SU-DHL-6 (cell line): ENCODE measurements at regions not wholly inside any gene's neighbourhood (a gene's known extent, or its start where the extent isn't known, plus 50 kb on each side); places are given as distances from the start of the nearest gene placed in this dataset.

Experiments
- H2AFZ ChIP-seq: fragments of 200-600 bp; sonication (generic); 2 replicates; pipeline ENCODE4 v1.6.1; 2014; ENCODE audit warnings: low read depth, mild to moderate bottlenecking, moderate library complexity, mixed read lengths, antibody characterized with exemption, low read length; ENCODE audit not compliant: severe bottlenecking
- H3F3A ChIP-seq: fragments of 200-600 bp; shearing (Covaris generic); 2 replicates; pipeline ENCODE4 v1.6.0; 2016; ENCODE audit warnings: antibody characterized with exemption, mild to moderate bottlenecking; ENCODE audit not compliant: insufficient read depth
- H3K27ac ChIP-seq: fragments of 200-600 bp; sonication (generic); 2 replicates; pipeline ENCODE4 v1.5.1; 2016; ENCODE audit warnings: low read depth, mild to moderate bottlenecking, low read length, moderate library complexity, mixed read lengths
- H3K27me3 ChIP-seq: fragments of 200-600 bp; sonication (generic), shearing (Covaris generic); 2 replicates; pipeline ENCODE4 v1.6.0; 2014; ENCODE audit warnings: mild to moderate bottlenecking, low read length
- H3K36me3 ChIP-seq: fragments of 200-600 bp; sonication (generic); 2 replicates; pipeline ENCODE4 v1.6.1; 2014; ENCODE audit warnings: mild to moderate bottlenecking, low read length, mixed read lengths
- H3K4me2 ChIP-seq: fragments of 300-600, 200-600 bp; shearing (Covaris generic), sonication (generic); 2 replicates; pipeline ENCODE4 v1.6.0; 2014; ENCODE audit warnings: low read length, low read depth, mild to moderate bottlenecking; ENCODE audit not compliant: poor library complexity, severe bottlenecking
- H3K4me3 ChIP-seq: fragments of 200-600 bp; sonication (generic); 2 replicates; pipeline ENCODE4 v1.5.1; 2014; ENCODE audit warnings: antibody characterized with exemption, low read length, mild to moderate bottlenecking, mixed read lengths; ENCODE audit not compliant: insufficient read depth, poor library complexity, severe bottlenecking
- H3K79me2 ChIP-seq: fragments of 200-600 bp; sonication (generic); 2 replicates; pipeline ENCODE4 v1.6.1; 2014; ENCODE audit warnings: mild to moderate bottlenecking, low read length, moderate library complexity; ENCODE audit not compliant: insufficient read depth
- H3K9ac ChIP-seq: fragments of 200-600 bp; sonication (generic); 2 replicates; pipeline ENCODE4 v1.7.0; 2014; ENCODE audit warnings: mild to moderate bottlenecking, low read length
- H3K9me2 ChIP-seq: fragments of 200-600 bp; sonication (generic); replicated peaks from 2 replicates; pipeline ENCODE4 v1.6.1; 2014; ENCODE audit warnings: low read length; ENCODE audit not compliant: insufficient read depth
- H3K9me3 ChIP-seq: fragments of 200-600 bp; sonication (generic); 2 replicates; pipeline ENCODE4 v1.6.1; 2014; ENCODE audit warnings: low read length, mixed read lengths; ENCODE audit not compliant: insufficient read depth
- H4K20me1 ChIP-seq: fragments of 200-600 bp; sonication (generic); 2 replicates; pipeline ENCODE4 v1.6.1; 2014; ENCODE audit warnings: low read depth, mild to moderate bottlenecking, antibody characterized with exemption, low read length, moderate library complexity, mixed read lengths
- EZH2phosphoT487 ChIP-seq: fragments of 200-600 bp; sonication (generic), shearing (Covaris generic); conservative IDR thresholded peaks from 2 replicates; pipeline ENCODE4 v1.6.1; 2018; ENCODE audit warnings: mild to moderate bottlenecking, antibody characterized with exemption, low read length, moderate library complexity, mixed read lengths
- TF ChIP-seq, protein P1 (sequence below): fragments of 200-600 bp; sonication (generic); IDR thresholded peaks from one replicate; pipeline ENCODE4 v1.5.1; 2017; ENCODE audit warnings: antibody characterized with exemption, mild to moderate bottlenecking, low read length, moderate library complexity; ENCODE audit not compliant: insufficient read depth, poor library complexity, severe bottlenecking

- Histone ChIP-seq H2AFZ (no peak overlapping the region), H3K9me3 (no peaks in the 10 kb centered on the region), H3K79me2 (no peaks in the 10 kb centered on the region), H3K9me2 (no peaks in the 10 kb centered on the region), H3K27ac (no peak overlapping the region), H3K27me3 (no peaks in the 10 kb centered on the region), H3K9ac (no peak overlapping the region), H4K20me1 (no peaks in the 10 kb centered on the region), H3F3A (no peaks in the 10 kb centered on the region), H3K36me3 (no peaks in the 10 kb centered on the region), H3K4me3 (no peak overlapping the region), H3K4me2 (no peak overlapping the region)
- TF ChIP-seq EZH2phosphoT487 = no peak
- TF ChIP-seq, protein P1, sequence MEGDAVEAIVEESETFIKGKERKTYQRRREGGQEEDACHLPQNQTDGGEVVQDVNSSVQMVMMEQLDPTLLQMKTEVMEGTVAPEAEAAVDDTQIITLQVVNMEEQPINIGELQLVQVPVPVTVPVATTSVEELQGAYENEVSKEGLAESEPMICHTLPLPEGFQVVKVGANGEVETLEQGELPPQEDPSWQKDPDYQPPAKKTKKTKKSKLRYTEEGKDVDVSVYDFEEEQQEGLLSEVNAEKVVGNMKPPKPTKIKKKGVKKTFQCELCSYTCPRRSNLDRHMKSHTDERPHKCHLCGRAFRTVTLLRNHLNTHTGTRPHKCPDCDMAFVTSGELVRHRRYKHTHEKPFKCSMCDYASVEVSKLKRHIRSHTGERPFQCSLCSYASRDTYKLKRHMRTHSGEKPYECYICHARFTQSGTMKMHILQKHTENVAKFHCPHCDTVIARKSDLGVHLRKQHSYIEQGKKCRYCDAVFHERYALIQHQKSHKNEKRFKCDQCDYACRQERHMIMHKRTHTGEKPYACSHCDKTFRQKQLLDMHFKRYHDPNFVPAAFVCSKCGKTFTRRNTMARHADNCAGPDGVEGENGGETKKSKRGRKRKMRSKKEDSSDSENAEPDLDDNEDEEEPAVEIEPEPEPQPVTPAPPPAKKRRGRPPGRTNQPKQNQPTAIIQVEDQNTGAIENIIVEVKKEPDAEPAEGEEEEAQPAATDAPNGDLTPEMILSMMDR = no peak
These were observed 147.9 kb downstream of the RPS24 start for GRCh38 chr10:78181381-78182055.

- Histone ChIP-seq H4K20me1 (no peaks in the 10 kb centered on the region), H3K27me3 (no peaks in the 10 kb centered on the region), H3K4me3 (no peak overlapping the region), H3F3A (no peaks in the 10 kb centered on the region), H3K4me2 (no peak overlapping the region), H3K79me2 (no peaks in the 10 kb centered on the region), H2AFZ (no peak overlapping the region), H3K9me3 (no peaks in the 10 kb centered on the region), H3K9me2 (no peaks in the 10 kb centered on the region), H3K9ac (no peak overlapping the region), H3K36me3 (no peaks in the 10 kb centered on the region), H3K27ac (no peak overlapping the region)
- TF ChIP-seq, protein P1 = no peak
- TF ChIP-seq EZH2phosphoT487 = no peak
These were observed 149.2 kb downstream of the RPS24 start for GRCh38 chr10:78182841-78183240.

- H3K27ac ChIP-seq = no peak overlapping the region
- no peaks in the 10 kb centered on the region for H3K36me3 ChIP-seq
- H3K4me3 ChIP-seq = no peak overlapping the region
- H3K9me3 ChIP-seq = no peaks in the 10 kb centered on the region
- no peak overlapping the region for H3K9ac ChIP-seq
- TF ChIP-seq, protein P1 = no peak
- H3K4me2 ChIP-seq = no peak overlapping the region
- no peak overlapping the region for H2AFZ ChIP-seq
- no peaks in the 10 kb centered on the region for H3K79me2 ChIP-seq
- H3F3A ChIP-seq = no peaks in the 10 kb centered on the region
- H3K9me2 ChIP-seq = no peaks in the 10 kb centered on the region
- H4K20me1 ChIP-seq = no peaks in the 10 kb centered on the region
- no peaks in the 10 kb centered on the region for H3K27me3 ChIP-seq
These were observed 151.4 kb downstream of the RPS24 start for GRCh38 chr10:78184851-78185692.
